ENCODE measurements at regions not wholly inside any gene's neighbourhood (a gene's known extent, or its start where the extent isn't known, plus 50 kb on each side); places are given as distances from the start of the nearest gene placed in this dataset.

- no peak for TF ChIP-seq CTCF (IDR thresholded peaks at IDR 0.05; ENCODE audit: control insufficient read depth, insufficient read depth, low read depth, low read length, missing control alignments)
- no peak for DNase-seq (ENCODE audit: low read depth)
- no peak overlapping the region for H3K4me3 ChIP-seq (ENCODE audit: control insufficient read depth, low read depth, low read length)
Observed at GRCh38 chr16:85265161-85265784, 153.0 kb upstream of the CIBAR2 start.

- no peak for TF ChIP-seq CTCF (IDR thresholded peaks at IDR 0.05; ENCODE audit: control insufficient read depth, insufficient read depth, low read depth, low read length, missing control alignments)
- no peak overlapping the region for H3K4me3 ChIP-seq (ENCODE audit: control insufficient read depth, low read depth, low read length)
- no peak for DNase-seq (ENCODE audit: low read depth)
Observed at GRCh38 chr16:85265810-85266209, 153.5 kb upstream of the CIBAR2 start.

GRCh38 chr16:85266857-85267256 lies 154.6 kb upstream of the CIBAR2 start:
- H3K4me3 ChIP-seq (ENCODE audit: control insufficient read depth, low read depth, low read length): no peak overlapping the region
- DNase-seq (ENCODE audit: low read depth): no peak
- TF ChIP-seq CTCF (IDR thresholded peaks at IDR 0.05; ENCODE audit: control insufficient read depth, insufficient read depth, low read depth, low read length, missing control alignments): no peak

GRCh38 chr16:85267414-85267945 lies 155.2 kb upstream of the CIBAR2 start:
- DNase-seq (ENCODE audit: low read depth): no peak
- TF ChIP-seq CTCF (IDR thresholded peaks at IDR 0.05; ENCODE audit: control insufficient read depth, insufficient read depth, low read depth, low read length, missing control alignments): no peak
- H3K4me3 ChIP-seq (ENCODE audit: control insufficient read depth, low read depth, low read length): no peak overlapping the region

GRCh38 chr16:85269165-85269564 lies 156.9 kb upstream of the CIBAR2 start:
- no peak overlapping the region for H3K4me3 ChIP-seq (ENCODE audit: control insufficient read depth, low read depth, low read length)
- TF ChIP-seq CTCF (IDR thresholded peaks at IDR 0.05; ENCODE audit: control insufficient read depth, insufficient read depth, low read depth, low read length, missing control alignments): no peak
- DNase-seq (ENCODE audit: low read depth): no peak

- peak; percentile 20 for DNase-seq (ENCODE audit: low read depth)
- TF ChIP-seq CTCF (IDR thresholded peaks at IDR 0.05; ENCODE audit: control insufficient read depth, insufficient read depth, low read depth, low read length, missing control alignments): no peak
- no peak overlapping the region for H3K4me3 ChIP-seq (ENCODE audit: control insufficient read depth, low read depth, low read length)
Observed at GRCh38 chr16:85270374-85270773, 158.1 kb upstream of the CIBAR2 start.
